ENCODE measurements at regions not wholly inside any gene's neighbourhood (a gene's known extent, or its start where the extent isn't known, plus 50 kb on each side); places are given as distances from the start of the nearest gene placed in this dataset.

DNA sequence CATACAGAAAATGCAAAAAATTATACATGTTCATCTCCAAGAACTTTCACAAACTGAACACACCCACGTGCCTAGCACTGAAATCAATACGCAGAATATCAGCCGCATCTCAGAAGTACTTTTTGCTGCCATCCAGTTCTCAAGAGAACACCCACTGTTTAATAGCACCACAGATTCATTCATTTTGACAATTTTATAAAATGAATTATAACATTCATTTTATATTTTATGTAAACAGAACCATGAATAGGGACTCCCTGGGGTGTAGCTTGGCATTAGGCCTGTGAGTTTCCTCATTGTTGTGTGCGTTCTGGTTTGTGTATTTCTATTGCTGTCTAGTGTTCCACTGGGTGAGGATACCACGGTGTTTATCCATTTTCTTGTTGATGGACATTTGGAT is 77.3 kb upstream of the PIP4K2A start:
- Histone ChIP-seq H3K27ac (no peak overlapping the region), H3K4me1 (ENCODE audit: insufficient read depth) (no peaks in the 10 kb centered on the region), H3K9me3 (no peaks in the 10 kb centered on the region), H3K4me3 (no peak overlapping the region), H3K36me3 (no peaks in the 10 kb centered on the region), H3K27me3 (no peaks in the 10 kb centered on the region)
- WGBS, 3 donors: 77 to 85% (median 82%) methylated on average over 5 of the region's 5 CpGs
- intact Hi-C loops (cut with DNase I): no loop called here
- no peak for TF ChIP-seq EP300 (IDR thresholded peaks at IDR 0.05)
- DNase-seq: no peak

DNA sequence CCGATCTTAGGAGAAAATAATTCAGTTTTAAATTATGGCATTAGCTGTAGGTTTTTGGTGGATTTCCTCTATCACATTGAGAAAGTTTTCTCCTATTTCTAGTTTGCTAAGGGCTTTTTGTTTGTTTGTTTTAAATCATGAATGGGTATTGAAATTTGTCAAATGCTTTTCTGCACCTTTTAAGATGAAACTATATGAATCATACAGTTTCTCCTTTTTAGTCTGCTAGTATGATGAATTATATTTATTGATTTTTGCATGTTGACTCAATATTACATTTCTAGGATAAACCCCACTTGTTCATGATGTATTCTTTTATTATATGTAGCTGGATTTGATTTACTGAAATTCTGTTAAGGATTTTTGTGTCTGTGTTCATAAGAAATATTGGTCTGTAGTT is 70.3 kb upstream of the PIP4K2A start:
- Histone ChIP-seq H3K36me3 (no peaks in the 10 kb centered on the region), H3K9me3 (no peaks in the 10 kb centered on the region), H3K27me3 (no peaks in the 10 kb centered on the region), H3K4me1 (ENCODE audit: insufficient read depth) (no peaks in the 10 kb centered on the region), H3K27ac (no peak overlapping the region), H3K4me3 (no peak overlapping the region)
- 55 to 77% (median 73%) methylated on average over 1 of the region's 1 CpG for WGBS, 3 donors
- no peak for DNase-seq
- intact Hi-C loops (cut with DNase I): no loop called here
- TF ChIP-seq, protein P1, sequence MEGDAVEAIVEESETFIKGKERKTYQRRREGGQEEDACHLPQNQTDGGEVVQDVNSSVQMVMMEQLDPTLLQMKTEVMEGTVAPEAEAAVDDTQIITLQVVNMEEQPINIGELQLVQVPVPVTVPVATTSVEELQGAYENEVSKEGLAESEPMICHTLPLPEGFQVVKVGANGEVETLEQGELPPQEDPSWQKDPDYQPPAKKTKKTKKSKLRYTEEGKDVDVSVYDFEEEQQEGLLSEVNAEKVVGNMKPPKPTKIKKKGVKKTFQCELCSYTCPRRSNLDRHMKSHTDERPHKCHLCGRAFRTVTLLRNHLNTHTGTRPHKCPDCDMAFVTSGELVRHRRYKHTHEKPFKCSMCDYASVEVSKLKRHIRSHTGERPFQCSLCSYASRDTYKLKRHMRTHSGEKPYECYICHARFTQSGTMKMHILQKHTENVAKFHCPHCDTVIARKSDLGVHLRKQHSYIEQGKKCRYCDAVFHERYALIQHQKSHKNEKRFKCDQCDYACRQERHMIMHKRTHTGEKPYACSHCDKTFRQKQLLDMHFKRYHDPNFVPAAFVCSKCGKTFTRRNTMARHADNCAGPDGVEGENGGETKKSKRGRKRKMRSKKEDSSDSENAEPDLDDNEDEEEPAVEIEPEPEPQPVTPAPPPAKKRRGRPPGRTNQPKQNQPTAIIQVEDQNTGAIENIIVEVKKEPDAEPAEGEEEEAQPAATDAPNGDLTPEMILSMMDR (IDR thresholded peaks at IDR 0.05): no peak
- TF ChIP-seq EP300 (IDR thresholded peaks at IDR 0.05) (no peak), POLR2A (IDR thresholded peaks at IDR 0.05) (no peak)

DNA sequence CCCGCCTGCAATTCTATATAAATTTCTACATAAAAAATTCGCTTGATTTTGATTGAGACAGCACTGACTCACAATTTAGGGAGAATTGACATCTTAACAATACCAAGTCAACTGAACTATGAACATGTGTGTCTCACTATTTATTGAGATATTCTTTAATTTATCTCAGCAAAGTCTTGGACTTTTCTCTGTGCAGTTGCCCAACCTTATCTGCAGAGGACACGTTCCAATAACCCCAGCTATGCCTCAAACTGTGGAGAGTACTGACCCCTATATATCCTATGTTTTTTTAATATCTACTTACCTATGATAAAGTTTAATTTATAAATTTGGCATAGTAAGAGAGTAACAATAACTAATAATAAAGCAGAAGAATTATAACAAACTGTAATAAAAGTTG is 69.4 kb upstream of the PIP4K2A start:
- Histone ChIP-seq H3K4me1 (ENCODE audit: insufficient read depth) (no peaks in the 10 kb centered on the region), H3K9me3 (no peaks in the 10 kb centered on the region), H3K36me3 (no peaks in the 10 kb centered on the region), H3K27me3 (no peaks in the 10 kb centered on the region), H3K4me3 (no peak overlapping the region), H3K27ac (no peak overlapping the region)
- intact Hi-C loops (cut with DNase I): no loop called here
- WGBS, 3 donors: 84 to 89% (median 85%) methylated on average over 3 of the region's 3 CpGs
- no peak for DNase-seq
- no peak for TF ChIP-seq EP300 (IDR thresholded peaks at IDR 0.05)
- TF ChIP-seq, protein P1 (IDR thresholded peaks at IDR 0.05): no peak
- no peak for TF ChIP-seq POLR2A (IDR thresholded peaks at IDR 0.05)

DNA sequence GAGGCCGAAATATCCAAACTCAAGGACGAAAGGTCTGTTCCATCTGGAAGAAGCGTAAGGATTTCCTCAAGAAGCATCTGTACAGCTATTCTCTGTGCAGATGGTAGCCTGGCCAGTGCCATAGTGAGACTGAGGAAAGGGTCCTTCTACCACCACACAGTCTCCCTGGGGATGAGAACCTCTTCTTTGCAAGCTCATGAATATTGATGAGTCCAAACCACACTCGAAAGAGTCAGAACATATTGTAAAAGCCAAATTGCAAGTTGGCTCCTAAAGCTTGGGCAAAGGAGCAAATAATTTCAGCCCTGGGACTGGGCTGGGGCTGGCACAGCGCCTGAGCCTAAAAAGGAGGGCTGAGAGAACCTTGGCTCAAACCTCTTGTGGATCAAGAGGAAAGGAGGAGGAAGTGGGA is 66.1 kb upstream of the PIP4K2A start:
- Histone ChIP-seq H3K36me3 (no peaks in the 10 kb centered on the region), H3K27me3 (no peaks in the 10 kb centered on the region), H3K9me3 (no peaks in the 10 kb centered on the region), H3K4me1 (ENCODE audit: insufficient read depth) (no peaks in the 10 kb centered on the region), H3K4me3 (no peak overlapping the region), H3K27ac (no peak overlapping the region)
- intact Hi-C loops (cut with DNase I): no loop called here
- TF ChIP-seq, protein P1 (IDR thresholded peaks at IDR 0.05): no peak
- TF ChIP-seq POLR2A (IDR thresholded peaks at IDR 0.05): no peak
- TF ChIP-seq EP300 (IDR thresholded peaks at IDR 0.05): no peak
- 23 to 32% (median 28%) methylated on average over 5 of the region's 5 CpGs for WGBS, 3 donors
- DNase-seq: no peak

DNA sequence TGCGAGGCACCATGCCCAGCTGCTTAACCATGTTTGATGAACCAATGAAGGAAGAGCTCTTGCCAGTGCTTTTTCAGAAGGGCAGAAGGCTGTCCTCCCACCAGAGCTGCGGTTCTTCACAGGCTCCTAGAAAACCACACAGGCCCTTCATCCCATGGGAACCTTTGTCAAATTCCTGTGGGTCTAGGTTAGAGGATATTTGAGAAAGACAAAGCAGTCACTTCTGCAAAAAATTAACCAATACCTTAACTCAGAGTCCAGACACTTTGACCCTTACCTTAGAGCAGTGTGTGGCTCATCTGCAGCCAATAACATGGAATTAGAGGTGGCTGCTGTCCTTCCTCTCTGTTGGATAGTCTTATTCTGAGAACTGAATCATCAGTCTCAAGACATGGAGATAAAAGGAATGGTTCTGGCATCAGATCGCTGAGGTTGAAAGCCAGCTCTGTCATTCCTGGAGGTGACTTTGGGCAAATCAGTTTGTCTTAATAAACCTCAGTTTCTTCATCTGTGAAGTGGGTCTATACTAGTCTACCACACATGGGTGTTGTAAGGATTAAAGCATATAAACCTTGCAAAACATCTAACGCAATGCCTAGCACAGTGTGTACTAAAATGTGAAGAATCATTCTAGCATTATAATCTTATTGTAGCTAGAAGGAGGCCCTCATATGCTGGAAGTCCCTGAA is 65.1 kb upstream of the PIP4K2A start:
- H3K27ac ChIP-seq: no peak overlapping the region
- no peaks in the 10 kb centered on the region for H3K27me3 ChIP-seq
- no peaks in the 10 kb centered on the region for H3K9me3 ChIP-seq
- intact Hi-C loops (cut with DNase I): no loop called here
- H3K4me3 ChIP-seq: no peak overlapping the region
- H3K4me1 ChIP-seq (ENCODE audit: insufficient read depth): no peaks in the 10 kb centered on the region
- no peak for DNase-seq
- H3K36me3 ChIP-seq: no peaks in the 10 kb centered on the region
- WGBS, 3 donors: 79 to 83% (median 83%) methylated on average over 4 of the region's 4 CpGs
- TF ChIP-seq, protein P1 (IDR thresholded peaks at IDR 0.05): no peak
- TF ChIP-seq EP300 (IDR thresholded peaks at IDR 0.05) (no peak), POLR2A (IDR thresholded peaks at IDR 0.05) (no peak)
